ENCODE measurements at regions not wholly inside any gene's neighbourhood (a gene's known extent, or its start where the extent isn't known, plus 50 kb on each side); places are given as distances from the start of the nearest gene placed in this dataset.

DNA sequence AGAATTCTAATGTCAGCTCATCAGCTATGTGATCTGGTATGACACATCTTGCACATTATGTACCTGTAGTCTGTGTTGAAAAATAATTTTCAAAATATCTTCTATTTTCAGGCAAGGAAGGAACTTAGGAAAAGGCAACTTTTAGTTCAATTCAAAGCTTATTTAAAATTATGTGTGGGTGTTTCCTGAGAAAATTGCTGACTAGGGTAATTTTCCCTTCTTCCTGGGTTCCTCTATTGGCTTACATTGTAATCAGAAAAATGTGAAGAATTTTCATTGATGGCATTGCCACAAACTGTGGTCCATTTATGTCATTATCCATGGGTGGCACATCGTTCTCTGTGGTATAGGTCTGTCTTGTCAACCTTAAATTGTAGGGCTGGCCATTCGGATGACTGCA is 328.7 kb upstream of the SGCD start:
- TF ChIP-seq TCF12 (IDR thresholded peaks at IDR 0.05; ENCODE audit: low read depth, low read length) (no peak), POLR2A (IDR thresholded peaks at IDR 0.05; ENCODE audit: control extremely low read depth in 1 of 2, low read depth in 2 of 2, low read length in 2 of 2) (no peak), RNF2 (IDR thresholded peaks at IDR 0.05; ENCODE audit: borderline replicate concordance, low read depth, low read length, missing control alignments, poor library complexity, severe bottlenecking) (no peak), EZH2 (IDR thresholded peaks at IDR 0.05; ENCODE audit: low read depth, low read length, severe bottlenecking) (no peak), SIN3A (conservative IDR thresholded peaks at IDR 0.05 in 1 of 2, IDR thresholded peaks at IDR 0.05 in 1 of 2; ENCODE audit: low read depth in 1 of 2, low read length in 2 of 2) (no peak), GABPA (IDR thresholded peaks at IDR 0.05; ENCODE audit: borderline replicate concordance, insufficient read depth, low read length) (no peak), POLR2AphosphoS5 (IDR thresholded peaks at IDR 0.05; ENCODE audit: low read depth, low read length) (no peak), RXRA (IDR thresholded peaks at IDR 0.05; ENCODE audit: insufficient read depth, low read depth, low read length) (no peak)
- TF ChIP-seq, protein P1, sequence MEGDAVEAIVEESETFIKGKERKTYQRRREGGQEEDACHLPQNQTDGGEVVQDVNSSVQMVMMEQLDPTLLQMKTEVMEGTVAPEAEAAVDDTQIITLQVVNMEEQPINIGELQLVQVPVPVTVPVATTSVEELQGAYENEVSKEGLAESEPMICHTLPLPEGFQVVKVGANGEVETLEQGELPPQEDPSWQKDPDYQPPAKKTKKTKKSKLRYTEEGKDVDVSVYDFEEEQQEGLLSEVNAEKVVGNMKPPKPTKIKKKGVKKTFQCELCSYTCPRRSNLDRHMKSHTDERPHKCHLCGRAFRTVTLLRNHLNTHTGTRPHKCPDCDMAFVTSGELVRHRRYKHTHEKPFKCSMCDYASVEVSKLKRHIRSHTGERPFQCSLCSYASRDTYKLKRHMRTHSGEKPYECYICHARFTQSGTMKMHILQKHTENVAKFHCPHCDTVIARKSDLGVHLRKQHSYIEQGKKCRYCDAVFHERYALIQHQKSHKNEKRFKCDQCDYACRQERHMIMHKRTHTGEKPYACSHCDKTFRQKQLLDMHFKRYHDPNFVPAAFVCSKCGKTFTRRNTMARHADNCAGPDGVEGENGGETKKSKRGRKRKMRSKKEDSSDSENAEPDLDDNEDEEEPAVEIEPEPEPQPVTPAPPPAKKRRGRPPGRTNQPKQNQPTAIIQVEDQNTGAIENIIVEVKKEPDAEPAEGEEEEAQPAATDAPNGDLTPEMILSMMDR (IDR thresholded peaks at IDR 0.05; ENCODE audit: control extremely low read depth in 1 of 3, insufficient read depth in 1 of 3, low read depth in 1 of 3, low read length in 3 of 3) = no peak
- TF ChIP-seq, protein P2, sequence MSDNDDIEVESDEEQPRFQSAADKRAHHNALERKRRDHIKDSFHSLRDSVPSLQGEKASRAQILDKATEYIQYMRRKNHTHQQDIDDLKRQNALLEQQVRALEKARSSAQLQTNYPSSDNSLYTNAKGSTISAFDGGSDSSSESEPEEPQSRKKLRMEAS (IDR thresholded peaks at IDR 0.05) = no peak

All from H1 (cell line).